ENCODE measurements at regions not wholly inside any gene's neighbourhood (a gene's known extent, or its start where the extent isn't known, plus 50 kb on each side); places are given as distances from the start of the nearest gene placed in this dataset.

- ChIA-PET POLR2A (no interaction called here), CTCF (no interaction called here)
- no peak overlapping the region for H3K4me3 ChIP-seq (replicated peaks in 1 of 3; ENCODE audit: insufficient read depth in 1 of 3, low read depth in 1 of 3, low read length in 3 of 3)
- no peaks in the 10 kb centered on the region for H4K20me1 ChIP-seq (replicated peaks; ENCODE audit: control insufficient read depth, extremely low read depth, insufficient read depth, low read length)
- no peaks in the 10 kb centered on the region for H3K27me3 ChIP-seq (ENCODE audit: control insufficient read depth in 2 of 2, insufficient read depth in 2 of 2, low read length in 2 of 2)
- intact Hi-C loops (cut with micrococcal nuclease) (no loop called here), dilution Hi-C loops (cut with MboI; ENCODE audit: extremely low pct_ligation_motif_present, low sequenced_read_pairs) (no loop called here)
- no peaks in the 10 kb centered on the region for H3K79me2 ChIP-seq (ENCODE audit: control insufficient read depth, insufficient read depth, low read length)
- DNase-seq (ENCODE audit: low read depth, low spot score) (no peak), FAIRE-seq (no peak)
- H3K9ac ChIP-seq (replicated peaks; ENCODE audit: extremely low read depth, insufficient read depth, low read length) = no peak overlapping the region
- no peak overlapping the region for H3K27ac ChIP-seq (ENCODE audit: insufficient read depth, low read depth, low read length)
- no peak overlapping the region for H3K4me2 ChIP-seq (ENCODE audit: insufficient read depth, low read length)
- H3K36me3 ChIP-seq (ENCODE audit: control insufficient read depth in 2 of 2, extremely low read depth in 1 of 2, insufficient read depth in 2 of 2, low read length in 2 of 2) = no peaks in the 10 kb centered on the region
- H2AFZ ChIP-seq (ENCODE audit: low read depth, low read length) = no peak overlapping the region
- no peaks in the 10 kb centered on the region for H3K4me1 ChIP-seq (ENCODE audit: control insufficient read depth, extremely low read depth, insufficient read depth, low read length)
- no peaks in the 10 kb centered on the region for H3K9me3 ChIP-seq (replicated peaks; ENCODE audit: control insufficient read depth, insufficient read depth, low read length)
- no peak for TF ChIP-seq FOS (IDR thresholded peaks at IDR 0.05; ENCODE audit: borderline replicate concordance, insufficient read depth, low read length)
- TF ChIP-seq POLR2AphosphoS5 (IDR thresholded peaks at IDR 0.05; ENCODE audit: insufficient read depth, low read depth, low read length) = no peak
- no peak for TF ChIP-seq EZH2 (IDR thresholded peaks at IDR 0.05; ENCODE audit: borderline replicate concordance, low read depth, low read length, severe bottlenecking)
- TF ChIP-seq MYC (IDR thresholded peaks at IDR 0.05; ENCODE audit: low read depth, low read length) = no peak
- no peak for TF ChIP-seq CTCF (IDR thresholded peaks at IDR 0.05; ENCODE audit: extremely low read depth in 1 of 2, insufficient read depth in 1 of 2, low read depth in 1 of 2, low read length in 2 of 2)
- TF ChIP-seq POLR2A (IDR thresholded peaks at IDR 0.05; ENCODE audit: low read depth, low read length) = no peak
- no peak for TF ChIP-seq JUN (IDR thresholded peaks at IDR 0.05; ENCODE audit: borderline replicate concordance, insufficient read depth, insufficient read length, low read depth)
- TF ChIP-seq GATA2 (IDR thresholded peaks at IDR 0.05; ENCODE audit: insufficient read depth, insufficient read length, low read depth, low read length) = no peak
- TF ChIP-seq MAX (IDR thresholded peaks at IDR 0.05; ENCODE audit: insufficient read depth, insufficient read length) = no peak
- BruUV-seq (replicated peaks) = no TSS peak
- H3K9me1 ChIP-seq (replicated peaks; ENCODE audit: control insufficient read depth, extremely low read depth, insufficient read depth, low read length) = no peaks in the 10 kb centered on the region
These were observed 197.6 kb downstream of the AACS start for GRCh38 chr12:125262851-125263250.

Measured in endothelial cell of umbilical vein (primary cell).